HG03095 (cell line): ENCODE measurements at regions not wholly inside any gene's neighbourhood (a gene's known extent, or its start where the extent isn't known, plus 50 kb on each side); places are given as distances from the start of the nearest gene placed in this dataset.

Source experiments
- ATAC-seq: cut with Tn5 transposase; IDR thresholded peaks from one replicate; pipeline ENCODE4 v1.9.1; 2021; ENCODE audit warnings: moderate library complexity; ENCODE audit not compliant: unreplicated experiment

- no peak for ATAC-seq
Observed at GRCh38 chr5:32504329-32504988, 59.9 kb upstream of the ZFR start.

- ATAC-seq, result no peak
Observed at GRCh38 chr5:32503261-32503660, 58.7 kb upstream of the ZFR start.

- no peak for ATAC-seq
Observed at GRCh38 chr5:32501071-32502002, 56.8 kb upstream of the ZFR start.

GRCh38 chr5:32500181-32500580, 55.6 kb upstream of the ZFR start:
- ATAC-seq, result no peak

- no peak for ATAC-seq
Observed at GRCh38 chr5:32499261-32499660, 54.7 kb upstream of the ZFR start.

GRCh38 chr5:32498484-32498883, 53.9 kb upstream of the ZFR start:
- no peak for ATAC-seq

GRCh38 chr5:32496104-32496503, 51.6 kb upstream of the ZFR start:
- ATAC-seq, result no peak

- no peak for ATAC-seq
Observed at GRCh38 chr5:32494827-32495226, 50.3 kb upstream of the ZFR start.
